ENCODE measurements at regions not wholly inside any gene's neighbourhood (a gene's known extent, or its start where the extent isn't known, plus 50 kb on each side); places are given as distances from the start of the nearest gene placed in this dataset.
"Not testable (repeated sequence)": the region's sequence is repeated elsewhere in the genome, so short reads cannot be mapped to it uniquely, and the experiment has no call there.

- Mint-ChIP-seq H3K4me1 (no peaks in the 10 kb centered on the region), H3K36me3 (peaks cover 0 to 10% of the 10 kb centered on the region in 2 donors), H3K9me3 (peaks cover 0 to 10% (median 3%) of the 10 kb centered on the region in 7 donors), H3K27ac (peak overlapping the region in 1 of 6 donors; percentile 19), H3K4me3 (peak overlapping the region in 1 of 8 donors; percentile 24), H3K27me3 (peaks cover 0 to 15% (median 12%) of the 10 kb centered on the region in 3 donors)
- ATAC-seq (ENCODE audit: low read depth in 2 of 2) (no peak), DNase-seq (no peak)
These were observed 155.1 kb downstream of the C16orf95 start for GRCh38 chr16:87161822-87162676.

GRCh38 chr16:87162799-87163198 is 154.4 kb downstream of the C16orf95 start:
- not testable (repeated sequence) for ATAC-seq (ENCODE audit: low read depth in 2 of 2); H3K27ac Mint-ChIP-seq; DNase-seq; H3K4me3 Mint-ChIP-seq; H3K4me1 Mint-ChIP-seq
- Mint-ChIP-seq H3K27me3 (peaks cover 0 to 16% (median 12%) of the 10 kb centered on the region in 3 donors), H3K9me3 (peaks cover 2 to 18% (median 9%) of the 10 kb centered on the region in 7 donors), H3K36me3 (peaks cover 0 to 15% of the 10 kb centered on the region in 2 donors)

- peaks cover 0 to 15% of the 10 kb centered on the region in 2 donors for H3K36me3 Mint-ChIP-seq
- peaks cover 0 to 12% (median 9%) of the 10 kb centered on the region in 3 donors for H3K27me3 Mint-ChIP-seq
- ATAC-seq (ENCODE audit: low read depth in 2 of 2) (peak in 1 of 2 donors; percentile 27), DNase-seq (no peak)
- no peaks in the 10 kb centered on the region for H3K4me1 Mint-ChIP-seq
- no peak overlapping the region for H3K4me3 Mint-ChIP-seq
- no peak overlapping the region for H3K27ac Mint-ChIP-seq
- peaks cover 3 to 20% (median 11%) of the 10 kb centered on the region in 7 donors for H3K9me3 Mint-ChIP-seq
These were observed 153.6 kb downstream of the C16orf95 start for GRCh38 chr16:87163637-87164036.

- DNase-seq (no peak), ATAC-seq (ENCODE audit: low read depth in 2 of 2) (no peak)
- peaks cover 0 to 15% of the 10 kb centered on the region in 2 donors for H3K36me3 Mint-ChIP-seq
- H3K27me3 Mint-ChIP-seq = peaks cover 0 to 12% (median 9%) of the 10 kb centered on the region in 3 donors
- no peaks in the 10 kb centered on the region for H3K4me1 Mint-ChIP-seq
- no peak overlapping the region for H3K4me3 Mint-ChIP-seq
- H3K9me3 Mint-ChIP-seq = peaks cover 3 to 20% (median 8%) of the 10 kb centered on the region in 7 donors
- H3K27ac Mint-ChIP-seq = no peak overlapping the region
These were observed 152.0 kb downstream of the C16orf95 start for GRCh38 chr16:87165151-87165550.

- no peak for ATAC-seq (ENCODE audit: low read depth in 2 of 2)
- H3K36me3 Mint-ChIP-seq = peaks cover 0 to 15% of the 10 kb centered on the region in 2 donors
- no peak overlapping the region for H3K27ac Mint-ChIP-seq
- no peaks in the 10 kb centered on the region for H3K4me1 Mint-ChIP-seq
- no peak for DNase-seq
- no peak overlapping the region for H3K4me3 Mint-ChIP-seq
- H3K27me3 Mint-ChIP-seq = peaks cover 0 to 12% (median 9%) of the 10 kb centered on the region in 3 donors
- peaks cover 5 to 20% (median 8%) of the 10 kb centered on the region in 7 donors for H3K9me3 Mint-ChIP-seq
These were observed 151.3 kb downstream of the C16orf95 start for GRCh38 chr16:87165885-87166284.

GRCh38 chr16:87166321-87166720 is 150.9 kb downstream of the C16orf95 start:
- H3K4me3 Mint-ChIP-seq = no peak overlapping the region
- H3K4me1 Mint-ChIP-seq = no peaks in the 10 kb centered on the region
- no peak for ATAC-seq (ENCODE audit: low read depth in 2 of 2)
- H3K9me3 Mint-ChIP-seq = peaks cover 5 to 21% (median 8%) of the 10 kb centered on the region in 7 donors
- H3K36me3 Mint-ChIP-seq = peaks cover 0 to 15% of the 10 kb centered on the region in 2 donors
- H3K27me3 Mint-ChIP-seq = peaks cover 3 to 9% (median 8%) of the 10 kb centered on the region in 3 donors
- H3K27ac Mint-ChIP-seq = no peak overlapping the region
- DNase-seq = no peak

- Mint-ChIP-seq H3K4me3 (no peak overlapping the region), H3K27ac (no peak overlapping the region), H3K27me3 (peaks cover 7 to 9% (median 7%) of the 10 kb centered on the region in 3 donors), H3K9me3 (peaks cover 5 to 21% (median 10%) of the 10 kb centered on the region in 7 donors), H3K36me3 (peaks cover 0 to 15% of the 10 kb centered on the region in 2 donors), H3K4me1 (no peaks in the 10 kb centered on the region)
- DNase-seq (no peak), ATAC-seq (ENCODE audit: low read depth in 2 of 2) (no peak)
These were observed 150.3 kb downstream of the C16orf95 start for GRCh38 chr16:87166934-87167333.

- ATAC-seq (ENCODE audit: low read depth in 2 of 2) (no peak), DNase-seq (no peak)
- Mint-ChIP-seq H3K27me3 (peaks cover 7 to 9% (median 7%) of the 10 kb centered on the region in 3 donors), H3K27ac (no peak overlapping the region), H3K4me1 (no peaks in the 10 kb centered on the region), H3K4me3 (no peak overlapping the region), H3K36me3 (peaks cover 0 to 8% of the 10 kb centered on the region in 2 donors), H3K9me3 (peaks cover 5 to 16% (median 9%) of the 10 kb centered on the region in 7 donors)
These were observed 147.6 kb downstream of the C16orf95 start for GRCh38 chr16:87169509-87169995.

- H3K9me3 Mint-ChIP-seq = peaks cover 5 to 16% (median 10%) of the 10 kb centered on the region in 7 donors
- peaks cover 0 to 8% of the 10 kb centered on the region in 2 donors for H3K36me3 Mint-ChIP-seq
- H3K27me3 Mint-ChIP-seq = peaks cover 7 to 15% (median 7%) of the 10 kb centered on the region in 3 donors
- no peaks in the 10 kb centered on the region for H3K4me1 Mint-ChIP-seq
- no peak overlapping the region for H3K4me3 Mint-ChIP-seq
- no peak for ATAC-seq (ENCODE audit: low read depth in 2 of 2)
- DNase-seq = no peak
- H3K27ac Mint-ChIP-seq = no peak overlapping the region
These were observed 146.9 kb downstream of the C16orf95 start for GRCh38 chr16:87170310-87170709.

- peaks cover 9 to 19% (median 12%) of the 10 kb centered on the region in 3 donors for H3K27me3 Mint-ChIP-seq
- peak overlapping the region in 2 of 6 donors; percentile 21 to 25 for H3K27ac Mint-ChIP-seq
- DNase-seq = no peak
- H3K4me1 Mint-ChIP-seq = no peaks in the 10 kb centered on the region
- ATAC-seq (ENCODE audit: low read depth in 2 of 2) = no peak
- no peak overlapping the region for H3K4me3 Mint-ChIP-seq
- H3K9me3 Mint-ChIP-seq = peaks cover 5 to 16% (median 10%) of the 10 kb centered on the region in 7 donors
- peaks cover 0 to 8% of the 10 kb centered on the region in 2 donors for H3K36me3 Mint-ChIP-seq
These were observed 145.5 kb downstream of the C16orf95 start for GRCh38 chr16:87171723-87172122.

- H3K4me1 Mint-ChIP-seq = no peaks in the 10 kb centered on the region
- H3K36me3 Mint-ChIP-seq = no peaks in the 10 kb centered on the region
- DNase-seq = no peak
- no peak overlapping the region for H3K4me3 Mint-ChIP-seq
- H3K27me3 Mint-ChIP-seq = peaks cover 9 to 21% (median 20%) of the 10 kb centered on the region in 3 donors
- H3K27ac Mint-ChIP-seq = peak overlapping the region in 1 of 6 donors; percentile 52
- no peak for ATAC-seq (ENCODE audit: low read depth in 2 of 2)
- H3K9me3 Mint-ChIP-seq = peaks cover 3 to 8% (median 5%) of the 10 kb centered on the region in 7 donors
These were observed 144.6 kb downstream of the C16orf95 start for GRCh38 chr16:87172632-87173031.

- Mint-ChIP-seq H3K4me3 (no peak overlapping the region), H3K27ac (no peak overlapping the region), H3K4me1 (no peaks in the 10 kb centered on the region), H3K27me3 (peaks cover 5 to 29% (median 27%) of the 10 kb centered on the region in 3 donors), H3K36me3 (no peaks in the 10 kb centered on the region), H3K9me3 (peaks cover 0 to 5% (median 2%) of the 10 kb centered on the region in 7 donors)
- ATAC-seq (ENCODE audit: low read depth in 2 of 2) (no peak), DNase-seq (no peak)
These were observed 143.8 kb downstream of the C16orf95 start for GRCh38 chr16:87173294-87173893.

- ATAC-seq (ENCODE audit: low read depth in 2 of 2) (no peak), DNase-seq (no peak)
- Mint-ChIP-seq H3K27me3 (peaks cover 5 to 35% (median 32%) of the 10 kb centered on the region in 3 donors), H3K36me3 (no peaks in the 10 kb centered on the region), H3K4me3 (no peak overlapping the region), H3K27ac (no peak overlapping the region), H3K4me1 (no peaks in the 10 kb centered on the region), H3K9me3 (peaks cover 0 to 5% (median 2%) of the 10 kb centered on the region in 7 donors)
These were observed 143.1 kb downstream of the C16orf95 start for GRCh38 chr16:87174061-87174460.
